ENCODE measurements at regions not wholly inside any gene's neighbourhood (a gene's known extent, or its start where the extent isn't known, plus 50 kb on each side); places are given as distances from the start of the nearest gene placed in this dataset.

DNA sequence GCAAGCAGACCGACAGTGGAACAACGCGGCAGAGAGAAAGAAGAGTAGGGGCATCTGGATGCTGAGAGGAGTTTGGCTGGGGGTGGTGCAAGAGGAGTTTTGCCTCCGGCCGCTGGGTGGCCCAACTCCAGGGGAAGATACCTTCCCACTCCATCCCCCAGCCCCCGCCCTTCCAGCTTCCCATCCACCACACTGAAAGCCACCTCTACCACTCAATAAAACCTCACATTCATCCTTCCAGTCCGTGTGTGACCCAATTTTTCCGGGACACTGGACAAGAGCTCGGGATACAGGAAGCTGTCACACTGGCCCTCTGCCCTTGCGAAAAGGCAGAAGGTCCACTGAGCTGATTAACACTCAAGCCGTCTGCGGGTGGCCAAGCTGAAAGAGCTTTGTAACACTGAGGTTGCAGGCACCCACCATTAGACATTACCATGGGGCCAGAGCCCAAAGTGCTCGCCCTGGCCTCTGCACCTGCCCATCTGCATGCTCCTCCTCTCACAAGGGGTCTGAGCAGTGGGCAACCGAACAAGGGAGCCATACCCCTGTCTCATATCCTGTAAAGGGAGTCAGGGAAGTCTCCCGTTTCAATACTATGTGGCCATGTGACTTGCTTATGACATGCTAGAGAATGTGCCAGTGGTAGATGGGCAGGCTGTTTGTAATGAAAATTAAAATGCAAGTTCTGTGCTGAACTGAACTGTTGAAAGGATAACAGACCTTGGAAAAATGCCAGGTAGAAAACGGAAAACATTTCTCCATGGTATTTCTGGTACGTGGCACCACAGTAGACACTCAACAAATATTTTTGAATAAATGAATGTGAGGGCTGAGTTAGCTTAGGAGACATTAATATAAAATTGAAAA is 205.1 kb upstream of the STARD13 start:
- no peaks in the 10 kb centered on the region for H3K36me3 ChIP-seq (ENCODE audit: insufficient read depth, low read length, poor library complexity, severe bottlenecking)
- ChIA-PET POLR2A (ENCODE audit: low non-redundant PET) (no interaction called here), CTCF (no interaction called here)
- H3K27ac ChIP-seq (ENCODE audit: low read depth, low read length, poor library complexity, severe bottlenecking) = peak overlapping the region; percentile 79
- H3K4me3 ChIP-seq (ENCODE audit: low read depth, low read length, poor library complexity, severe bottlenecking) = no peak overlapping the region
- TF ChIP-seq, protein P1, sequence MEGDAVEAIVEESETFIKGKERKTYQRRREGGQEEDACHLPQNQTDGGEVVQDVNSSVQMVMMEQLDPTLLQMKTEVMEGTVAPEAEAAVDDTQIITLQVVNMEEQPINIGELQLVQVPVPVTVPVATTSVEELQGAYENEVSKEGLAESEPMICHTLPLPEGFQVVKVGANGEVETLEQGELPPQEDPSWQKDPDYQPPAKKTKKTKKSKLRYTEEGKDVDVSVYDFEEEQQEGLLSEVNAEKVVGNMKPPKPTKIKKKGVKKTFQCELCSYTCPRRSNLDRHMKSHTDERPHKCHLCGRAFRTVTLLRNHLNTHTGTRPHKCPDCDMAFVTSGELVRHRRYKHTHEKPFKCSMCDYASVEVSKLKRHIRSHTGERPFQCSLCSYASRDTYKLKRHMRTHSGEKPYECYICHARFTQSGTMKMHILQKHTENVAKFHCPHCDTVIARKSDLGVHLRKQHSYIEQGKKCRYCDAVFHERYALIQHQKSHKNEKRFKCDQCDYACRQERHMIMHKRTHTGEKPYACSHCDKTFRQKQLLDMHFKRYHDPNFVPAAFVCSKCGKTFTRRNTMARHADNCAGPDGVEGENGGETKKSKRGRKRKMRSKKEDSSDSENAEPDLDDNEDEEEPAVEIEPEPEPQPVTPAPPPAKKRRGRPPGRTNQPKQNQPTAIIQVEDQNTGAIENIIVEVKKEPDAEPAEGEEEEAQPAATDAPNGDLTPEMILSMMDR (conservative IDR thresholded peaks at IDR 0.05; ENCODE audit: low read depth, low read length) = no peak
- TF ChIP-seq EZH2 (IDR thresholded peaks at IDR 0.05; ENCODE audit: borderline replicate concordance, low read depth, low read length, poor library complexity, severe bottlenecking) = no peak
- no peaks in the 10 kb centered on the region for H3K9me3 ChIP-seq (ENCODE audit: low read depth, low read length, poor library complexity, severe bottlenecking)
- intact Hi-C loops (cut with micrococcal nuclease; ENCODE audit: unreplicated experiment) = loop anchor here (5.0 to 10.0 kb wide), 2 partner anchors 286 to 313 kb away; no protein-coding TSS in a partner anchor
- H3K4me1 ChIP-seq (ENCODE audit: insufficient read depth, low read length, poor library complexity, severe bottlenecking) = peaks cover 62% of the 10 kb centered on the region
- BruUV-seq (replicated peaks) = no TSS peak
- no peaks in the 10 kb centered on the region for H3K27me3 ChIP-seq (replicated peaks; ENCODE audit: insufficient read depth, low read depth, low read length, poor library complexity)
- DNase-seq (ENCODE audit: low spot score) = peak; percentile 79

DNA sequence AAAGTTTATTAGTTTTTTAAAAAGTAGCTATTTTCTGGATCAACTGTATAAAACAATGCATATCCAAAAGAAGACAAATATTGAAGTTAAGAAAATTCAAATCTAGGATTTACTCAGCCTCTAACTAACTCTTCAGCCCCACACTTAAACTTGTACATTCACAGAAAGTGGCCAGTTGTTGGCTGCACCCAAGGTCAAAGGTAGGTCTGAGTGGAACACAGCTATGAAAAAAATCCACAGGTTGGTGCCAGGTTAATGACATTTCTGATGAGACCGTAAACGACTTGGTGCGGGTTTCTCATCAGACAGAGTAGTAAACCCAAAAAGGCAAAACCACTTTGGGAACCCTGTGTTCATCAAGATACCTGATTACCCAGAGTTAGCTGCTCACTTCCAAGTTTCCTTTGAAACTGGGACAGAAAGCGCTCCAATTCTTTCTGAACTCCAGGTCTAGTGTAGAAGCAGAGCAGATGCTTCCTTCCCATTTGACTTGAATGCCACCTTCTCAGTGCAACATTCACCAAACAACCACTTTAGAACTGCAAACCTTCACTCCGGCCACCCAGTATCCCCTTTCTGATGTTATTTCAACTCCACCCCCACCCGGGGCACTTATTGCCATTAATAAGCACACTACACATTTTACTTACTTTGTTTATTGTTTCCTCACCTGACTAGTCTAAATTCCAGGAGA is 208.3 kb upstream of the STARD13 start:
- BruUV-seq (replicated peaks) = no TSS peak
- Histone ChIP-seq H3K27ac (ENCODE audit: low read depth, low read length, poor library complexity, severe bottlenecking) (peak overlapping the region; percentile 78), H3K9me3 (ENCODE audit: low read depth, low read length, poor library complexity, severe bottlenecking) (no peaks in the 10 kb centered on the region), H3K4me1 (ENCODE audit: insufficient read depth, low read length, poor library complexity, severe bottlenecking) (peaks cover 69% of the 10 kb centered on the region), H3K27me3 (replicated peaks; ENCODE audit: insufficient read depth, low read depth, low read length, poor library complexity) (no peaks in the 10 kb centered on the region), H3K4me3 (ENCODE audit: low read depth, low read length, poor library complexity, severe bottlenecking) (no peak overlapping the region), H3K36me3 (ENCODE audit: insufficient read depth, low read length, poor library complexity, severe bottlenecking) (no peaks in the 10 kb centered on the region)
- ChIA-PET CTCF (no interaction called here), POLR2A (ENCODE audit: low non-redundant PET) (interaction anchor here (0.6 kb wide), 1 partner anchor 1004 kb away, joined by 5 read pairs; no protein-coding TSS in a partner anchor)
- intact Hi-C loops (cut with micrococcal nuclease; ENCODE audit: unreplicated experiment) = loop anchor here (2.0 to 10.0 kb wide), 4 partner anchors 47 to 317 kb away; no protein-coding TSS in a partner anchor
- DNase-seq (ENCODE audit: low spot score) = no peak
- no peak for TF ChIP-seq EZH2 (IDR thresholded peaks at IDR 0.05; ENCODE audit: borderline replicate concordance, low read depth, low read length, poor library complexity, severe bottlenecking)
- TF ChIP-seq, protein P1 (conservative IDR thresholded peaks at IDR 0.05; ENCODE audit: low read depth, low read length) = no peak

DNA sequence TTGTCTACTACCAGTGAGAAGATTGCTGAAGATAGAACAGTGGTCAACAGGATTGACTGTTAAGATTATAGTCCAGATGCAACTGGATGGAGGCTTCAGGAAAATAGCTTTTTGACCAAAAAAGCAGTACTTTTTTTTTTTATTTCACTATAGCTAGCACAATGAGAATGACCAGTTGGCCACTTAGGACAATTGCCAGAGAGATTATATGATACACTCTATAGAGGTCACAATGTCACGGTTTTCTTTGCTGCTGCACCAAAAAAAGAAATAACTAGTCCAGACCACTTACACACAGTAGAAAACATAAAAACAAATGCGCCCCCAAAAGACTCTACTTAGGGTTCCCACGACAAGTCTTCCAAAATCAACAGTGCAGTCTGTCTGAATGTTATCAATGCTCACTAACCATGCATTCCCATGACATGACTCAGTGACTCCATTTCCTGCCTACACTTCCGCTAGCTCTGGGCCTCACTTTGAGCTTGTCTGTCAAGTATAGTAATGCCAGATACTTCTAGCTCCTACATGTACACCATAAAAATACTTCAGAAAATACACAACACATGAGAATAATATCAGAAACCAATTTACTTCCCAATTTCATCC is 209.1 kb upstream of the STARD13 start:
- ChIA-PET POLR2A (ENCODE audit: low non-redundant PET) (interaction anchor here (0.8 to 1.0 kb wide), 2 partner anchors 28 to 48 kb away, joined by 3 to 5 read pairs; no protein-coding TSS in a partner anchor), CTCF (interaction anchor here (0.6 kb wide), 1 partner anchor 60 kb away, joined by 4 read pairs; no protein-coding TSS in a partner anchor)
- H3K4me3 ChIP-seq (ENCODE audit: low read depth, low read length, poor library complexity, severe bottlenecking) = no peak overlapping the region
- no peaks in the 10 kb centered on the region for H3K36me3 ChIP-seq (ENCODE audit: insufficient read depth, low read length, poor library complexity, severe bottlenecking)
- intact Hi-C loops (cut with micrococcal nuclease; ENCODE audit: unreplicated experiment) = loop anchor here (2.0 to 10.0 kb wide), 4 partner anchors 46 to 317 kb away; no protein-coding TSS in a partner anchor
- H3K9me3 ChIP-seq (ENCODE audit: low read depth, low read length, poor library complexity, severe bottlenecking) = no peaks in the 10 kb centered on the region
- peak; percentile 96 for DNase-seq (ENCODE audit: low spot score)
- BruUV-seq (replicated peaks) = TSS peak; percentile 88
- TF ChIP-seq EZH2 (IDR thresholded peaks at IDR 0.05; ENCODE audit: borderline replicate concordance, low read depth, low read length, poor library complexity, severe bottlenecking) = no peak
- TF ChIP-seq, protein P1 (conservative IDR thresholded peaks at IDR 0.05; ENCODE audit: low read depth, low read length) = no peak
- peak overlapping the region; percentile 78 for H3K27ac ChIP-seq (ENCODE audit: low read depth, low read length, poor library complexity, severe bottlenecking)
- H3K27me3 ChIP-seq (replicated peaks; ENCODE audit: insufficient read depth, low read depth, low read length, poor library complexity) = no peaks in the 10 kb centered on the region
- peaks cover 61% of the 10 kb centered on the region for H3K4me1 ChIP-seq (ENCODE audit: insufficient read depth, low read length, poor library complexity, severe bottlenecking)
